ENCODE measurements at regions not wholly inside any gene's neighbourhood (a gene's known extent, or its start where the extent isn't known, plus 50 kb on each side); places are given as distances from the start of the nearest gene placed in this dataset.

DNA sequence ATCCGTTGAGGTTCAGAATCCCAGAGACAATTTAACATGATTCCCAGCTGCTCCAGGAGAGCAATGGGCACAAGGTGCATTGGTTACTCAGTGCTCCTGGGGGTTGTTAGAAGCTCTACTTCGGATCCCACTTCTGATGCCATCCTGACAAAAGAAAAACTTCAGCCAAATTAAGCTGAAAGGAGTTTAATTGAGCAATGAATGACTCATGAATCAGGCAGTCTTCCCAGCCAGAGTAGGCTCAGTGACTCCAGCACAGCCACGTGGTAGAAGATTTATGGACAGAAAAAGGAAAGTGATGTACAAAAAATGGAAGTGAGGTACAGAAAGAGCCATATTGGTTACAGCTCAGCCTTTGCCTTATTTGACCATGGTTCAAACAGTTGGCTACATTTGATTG lies 95.7 kb downstream of the PWWP3B start:
- TF ChIP-seq POLR2AphosphoS5 (IDR thresholded peaks at IDR 0.05; ENCODE audit: low read depth, low read length) (no peak), YY1 (IDR thresholded peaks at IDR 0.05; ENCODE audit: extremely low read depth, insufficient replicate concordance, low read depth, low read length) (no peak), EZH2phosphoT487 (IDR thresholded peaks at IDR 0.05; ENCODE audit: borderline replicate concordance) (no peak), EZH2 (IDR thresholded peaks at IDR 0.05) (no peak), POLR2A (IDR thresholded peaks at IDR 0.05; ENCODE audit: borderline replicate concordance, extremely low read depth, insufficient read depth, insufficient read length) (no peak), SP1 (IDR thresholded peaks at IDR 0.05; ENCODE audit: low read depth) (no peak), RAD21 (IDR thresholded peaks at IDR 0.05; ENCODE audit: low read depth) (no peak), ZNF274 (IDR thresholded peaks at IDR 0.05; ENCODE audit: low read depth, low read length) (no peak), SIN3A (IDR thresholded peaks at IDR 0.05; ENCODE audit: low read depth) (no peak)
- TF ChIP-seq, protein P1, sequence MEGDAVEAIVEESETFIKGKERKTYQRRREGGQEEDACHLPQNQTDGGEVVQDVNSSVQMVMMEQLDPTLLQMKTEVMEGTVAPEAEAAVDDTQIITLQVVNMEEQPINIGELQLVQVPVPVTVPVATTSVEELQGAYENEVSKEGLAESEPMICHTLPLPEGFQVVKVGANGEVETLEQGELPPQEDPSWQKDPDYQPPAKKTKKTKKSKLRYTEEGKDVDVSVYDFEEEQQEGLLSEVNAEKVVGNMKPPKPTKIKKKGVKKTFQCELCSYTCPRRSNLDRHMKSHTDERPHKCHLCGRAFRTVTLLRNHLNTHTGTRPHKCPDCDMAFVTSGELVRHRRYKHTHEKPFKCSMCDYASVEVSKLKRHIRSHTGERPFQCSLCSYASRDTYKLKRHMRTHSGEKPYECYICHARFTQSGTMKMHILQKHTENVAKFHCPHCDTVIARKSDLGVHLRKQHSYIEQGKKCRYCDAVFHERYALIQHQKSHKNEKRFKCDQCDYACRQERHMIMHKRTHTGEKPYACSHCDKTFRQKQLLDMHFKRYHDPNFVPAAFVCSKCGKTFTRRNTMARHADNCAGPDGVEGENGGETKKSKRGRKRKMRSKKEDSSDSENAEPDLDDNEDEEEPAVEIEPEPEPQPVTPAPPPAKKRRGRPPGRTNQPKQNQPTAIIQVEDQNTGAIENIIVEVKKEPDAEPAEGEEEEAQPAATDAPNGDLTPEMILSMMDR (IDR thresholded peaks at IDR 0.05 in 2 of 3, conservative IDR thresholded peaks at IDR 0.05 in 1 of 3; ENCODE audit: borderline replicate concordance in 1 of 3, insufficient read depth in 1 of 3, low read depth in 2 of 3, low read length in 2 of 3), result no peak
